IMR-90 (cell line): ENCODE measurements at regions not wholly inside any gene's neighbourhood (a gene's known extent, or its start where the extent isn't known, plus 50 kb on each side); places are given as distances from the start of the nearest gene placed in this dataset.

Experiments used
- ATAC-seq: fragments of 200-7000 bp; cut with Tn5 transposase; 2 replicates; pipeline ENCODE4 v1.9.1; 2020; ENCODE audit warnings: low read depth, mild to moderate bottlenecking, moderate library complexity
- BruUV-seq: library from RNA; stranded (reverse); fragments of 400-500 nt; replicated peaks from 2 replicates; lab custom pipeline; 2021; lab: Mats Ljungman, UMichigan
- CTCF ChIA-PET: fragments of 300-600 bp; formaldehyde crosslinking; extraction: SDS; loops from one replicate; lab custom pipeline; 2021; ENCODE audit warnings: antibody characterized with exemption; lab: Yijun Ruan, JAX
- POLR2A ChIA-PET: fragments of 300-600 bp; sonication (Branson Sonifier 250); formaldehyde crosslinking; loops from one replicate; lab custom pipeline; 2022; ENCODE audit warnings: antibody characterized with exemption; ENCODE audit not compliant: unreplicated experiment; lab: Charles Lee
- DNase-seq: peaks from one replicate; pipeline ENCODE4 v3.0.0; 2013
- H2AFZ ChIP-seq: replicated peaks from 2 replicates; pipeline ENCODE3; 2013; ENCODE audit warnings: low read length, mild to moderate bottlenecking; ENCODE audit not compliant: poor library complexity
- H2AK5ac ChIP-seq: 2 replicates; pipeline ENCODE4 v1.6.1; 2013; ENCODE audit warnings: low read depth, low read length, inconsistent platforms
- H2AK9ac ChIP-seq: replicated peaks from 2 replicates; pipeline ENCODE3; 2013; ENCODE audit warnings: mild to moderate bottlenecking, low read depth, low read length, moderate library complexity; ENCODE audit not compliant: poor library complexity
- H2BK120ac ChIP-seq: 2 replicates; pipeline ENCODE4 v1.6.1; 2013; ENCODE audit warnings: low read depth, low read length, inconsistent platforms
- H2BK15ac ChIP-seq: 3 replicates; pipeline ENCODE4 v1.6.1; 2013; ENCODE audit warnings: low read depth, low read length, inconsistent platforms
- H2BK20ac ChIP-seq: 2 replicates; pipeline ENCODE4 v1.6.1; 2013; ENCODE audit warnings: low read depth, mild to moderate bottlenecking, inconsistent platforms, low read length, moderate library complexity
- H2BK5ac ChIP-seq: 2 replicates; pipeline ENCODE4 v1.6.1; 2013; ENCODE audit warnings: mild to moderate bottlenecking, low read depth, low read length, inconsistent platforms; ENCODE audit not compliant: poor library complexity, severe bottlenecking
- H3K14ac ChIP-seq: replicated peaks from 2 replicates; pipeline ENCODE4 v1.6.1; 2013; ENCODE audit warnings: low read depth, low read length, inconsistent platforms
- H3K18ac ChIP-seq: 2 replicates; pipeline ENCODE4 v1.6.1; 2013; ENCODE audit warnings: low read depth, low read length, control low read depth
- H3K23ac ChIP-seq: 2 replicates; pipeline ENCODE4 v1.6.1; 2013; ENCODE audit warnings: low read depth, low read length, inconsistent platforms
- H3K27ac ChIP-seq: 2 replicates; pipeline ENCODE4 v1.5.1; 2013; ENCODE audit warnings: mild to moderate bottlenecking, control low read depth, low read length; ENCODE audit not compliant: insufficient read depth
- H3K27me3 ChIP-seq: 2 replicates; pipeline ENCODE4 v1.6.1; 2013; ENCODE audit warnings: low read length; ENCODE audit not compliant: control insufficient read depth, insufficient read depth
- H3K36me3 ChIP-seq: 2 replicates; pipeline ENCODE4 v1.6.1; 2013; ENCODE audit warnings: low read length, mixed read lengths; ENCODE audit not compliant: control insufficient read depth, insufficient read depth
- H3K4ac ChIP-seq: 2 replicates; pipeline ENCODE4 v1.6.1; 2013; ENCODE audit warnings: low read depth, low read length, inconsistent platforms
- H3K4me1 ChIP-seq: 2 replicates; pipeline ENCODE4 v1.6.1; 2013; ENCODE audit warnings: low read length, mixed read lengths; ENCODE audit not compliant: control insufficient read depth, insufficient read depth
- H3K4me2 ChIP-seq: 2 replicates; pipeline ENCODE4 v1.6.1; 2013; ENCODE audit warnings: low read depth, mild to moderate bottlenecking, control low read depth, low read length, moderate library complexity
- H3K4me3 ChIP-seq: 2 replicates; pipeline ENCODE4 v1.5.1; 2013; ENCODE audit warnings: low read depth, mild to moderate bottlenecking, control low read depth, low read length, moderate library complexity; ENCODE audit not compliant: insufficient read depth
- H3K56ac ChIP-seq: 2 replicates; pipeline ENCODE4 v1.6.1; 2013; ENCODE audit warnings: low read length, inconsistent platforms; ENCODE audit not compliant: insufficient read depth; ENCODE audit errors: extremely low read depth
- H3K79me1 ChIP-seq, 2 experiments: 2 replicates each; pipeline ENCODE4 v1.6.1; 2013; ENCODE audit warnings: low read length in 2 of 2, inconsistent platforms in 1 of 2, low read depth in 1 of 2
- H3K9ac ChIP-seq: 2 replicates; pipeline ENCODE4 v1.6.1; 2013; ENCODE audit warnings: low read depth, low read length, control low read depth
- H3K9me1 ChIP-seq: 2 replicates; pipeline ENCODE4 v1.6.1; 2013; ENCODE audit warnings: low read length, inconsistent platforms; ENCODE audit not compliant: insufficient read depth
- H3K9me3 ChIP-seq: 2 replicates; pipeline ENCODE4 v1.6.1; 2013; ENCODE audit warnings: low read length; ENCODE audit not compliant: control insufficient read depth, insufficient read depth
- H4K20me1 ChIP-seq: 2 replicates; pipeline ENCODE4 v1.6.1; 2013; ENCODE audit warnings: low read length, inconsistent platforms; ENCODE audit not compliant: insufficient read depth
- H4K5ac ChIP-seq: 2 replicates; pipeline ENCODE4 v1.6.1; 2013; ENCODE audit warnings: mild to moderate bottlenecking, low read depth, low read length, control low read depth
- H4K8ac ChIP-seq, 2 experiments: 2 replicates each; pipeline ENCODE4 v1.6.1; 2013; ENCODE audit warnings: low read depth in 2 of 2, low read length in 2 of 2, control low read depth in 1 of 2, inconsistent platforms in 1 of 2
- H4K91ac ChIP-seq: 2 replicates; pipeline ENCODE4 v1.6.1; 2013; ENCODE audit warnings: low read depth, low read length, inconsistent platforms; ENCODE audit not compliant: insufficient read depth
- CEBPB ChIP-seq: IDR thresholded peaks from 2 replicates; pipeline ENCODE4 v1.6.1; 2012; ENCODE audit warnings: low read depth, low read length, improper control_type of control experiment
- CHD1 ChIP-seq: IDR thresholded peaks from 2 replicates; pipeline ENCODE4 v1.6.1; 2012; ENCODE audit warnings: low read depth, low read length, improper control_type of control experiment
- ELK1 ChIP-seq: fragments of 150-350 bp; IDR thresholded peaks from 2 replicates; pipeline ENCODE4 v1.6.1; 2016; ENCODE audit warnings: low read depth, mild to moderate bottlenecking, low read length, moderate library complexity, borderline replicate concordance
- FOS ChIP-seq: fragments of 150-350 bp; IDR thresholded peaks from 2 replicates; pipeline ENCODE4 v1.6.1; 2016; ENCODE audit warnings: low read depth, low read length
- MAFK ChIP-seq: IDR thresholded peaks from 2 replicates; pipeline ENCODE4 v1.6.1; 2012; ENCODE audit warnings: low read depth, low read length, improper control_type of control experiment
- MAZ ChIP-seq: IDR thresholded peaks from 2 replicates; pipeline ENCODE4 v1.6.1; 2012; ENCODE audit warnings: low read depth, mild to moderate bottlenecking, low read length, improper control_type of control experiment, moderate library complexity, borderline replicate concordance
- NFE2L2 ChIP-seq: fragments of 150-350 bp; IDR thresholded peaks from 2 replicates; pipeline ENCODE4 v1.6.1; 2016; ENCODE audit warnings: low read depth, mild to moderate bottlenecking, low read length
- POLR2A ChIP-seq: IDR thresholded peaks from 2 replicates; pipeline ENCODE4 v1.6.1; 2012; ENCODE audit warnings: mild to moderate bottlenecking, low read depth, low read length
- RFX5 ChIP-seq: IDR thresholded peaks from 2 replicates; pipeline ENCODE4 v1.8.0; 2012; ENCODE audit warnings: low read depth, mild to moderate bottlenecking, low read length, moderate library complexity
- SMC3 ChIP-seq: fragments of 150-350 bp; IDR thresholded peaks from 2 replicates; pipeline ENCODE4 v1.6.1; 2016; ENCODE audit warnings: low read depth, mild to moderate bottlenecking, antibody characterized with exemption, low read length, moderate library complexity
- USF2 ChIP-seq: fragments of 150-350 bp; IDR thresholded peaks from 2 replicates; pipeline ENCODE4 v1.6.1; 2017; ENCODE audit warnings: mild to moderate bottlenecking, antibody characterized with exemption, low read length, low read depth
- WGBS, 2 experiments: methylation state at CpG; one replicate each; pipeline versions ENCODE4 v1.1.5 to v1.1.7; 2013; ENCODE audit warnings: missing lambda C conversion rate in 2 of 2; ENCODE audit not compliant: insufficient read length in 1 of 2; ENCODE audit errors: extremely low coverage in 2 of 2; 5-methylcytosine and 5-hydroxymethylcytosine counted together
- dilution Hi-C: fragments of 300-500 bp; cut with HindIII; formaldehyde crosslinking; loops from one replicate; pipeline ENCODE4 v1.14.3; 2018; ENCODE audit warnings: low sequenced_read_pairs; ENCODE audit not compliant: unreplicated experiment
- in situ Hi-C: fragments of 300-500 bp; cut with MboI; formaldehyde crosslinking; loops from 3 replicates; pipeline ENCODE4 v1.14.3; 2019; ENCODE audit warnings: low sequenced_read_pairs, inconsistent platforms, mixed read lengths
- intact Hi-C: fragments of 100-400 bp; cut with micrococcal nuclease; formaldehyde crosslinking; loops from 2 replicates; pipeline ENCODE4 v1.10.0; 2022

DNA sequence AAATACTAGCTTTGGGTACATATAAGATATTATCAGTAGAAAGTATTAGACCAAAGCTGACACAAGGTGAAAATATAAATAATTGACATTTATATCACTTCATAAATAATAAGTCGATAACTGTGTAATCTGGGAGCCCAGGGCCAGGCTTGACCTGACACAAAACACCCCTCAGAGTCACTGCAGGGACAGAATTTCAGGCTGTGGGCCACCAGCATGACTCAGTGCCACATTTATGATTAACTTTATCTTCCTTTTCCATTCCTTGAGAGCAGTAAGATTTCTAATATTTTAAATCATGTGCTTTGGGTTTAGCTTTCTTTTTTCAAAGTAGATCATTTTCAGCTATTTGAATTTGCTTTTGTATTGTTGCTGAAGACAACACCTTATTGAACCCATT is 102.9 kb upstream of the NFE2L3 start:
- H3K36me3 ChIP-seq, result no peaks in the 10 kb centered on the region
- ATAC-seq (no peak), DNase-seq (no peak)
- H4K5ac ChIP-seq, result no peak overlapping the region
- H2BK120ac ChIP-seq, result no peak overlapping the region
- no CpG with 5 or more reads among the region's 1 CpG for WGBS, 2 experiments
- no peak overlapping the region for H2AFZ ChIP-seq
- no peak overlapping the region for H2AK5ac ChIP-seq
- no peak overlapping the region for H3K4me2 ChIP-seq
- H3K56ac ChIP-seq, result no peak overlapping the region
- no peaks in the 10 kb centered on the region for H3K27me3 ChIP-seq
- no peak overlapping the region for H3K23ac ChIP-seq
- no peak overlapping the region for H3K18ac ChIP-seq
- no peak overlapping the region for H2BK5ac ChIP-seq
- no peak overlapping the region for H2AK9ac ChIP-seq
- H3K9ac ChIP-seq, result no peak overlapping the region
- no peak overlapping the region for H2BK20ac ChIP-seq
- no peak overlapping the region for H3K14ac ChIP-seq
- intact Hi-C loops, result no loop called here
- H3K9me3 ChIP-seq, result no peaks in the 10 kb centered on the region
- dilution Hi-C loops, result no loop called here
- no peak overlapping the region for H4K91ac ChIP-seq
- H3K79me1 ChIP-seq, result no peaks in the 10 kb centered on the region
- H3K4me3 ChIP-seq, result no peak overlapping the region
- H3K27ac ChIP-seq, result no peak overlapping the region
- ChIA-PET POLR2A (no interaction called here), CTCF (no interaction called here)
- H4K20me1 ChIP-seq, result no peaks in the 10 kb centered on the region
- no peak for TF ChIP-seq NFE2L2
- no peak for TF ChIP-seq CHD1
- no peak for TF ChIP-seq POLR2A
- TF ChIP-seq USF2, result no peak
- TF ChIP-seq ELK1, result no peak
- TF ChIP-seq RFX5, result no peak
- TF ChIP-seq MAZ, result no peak
- TF ChIP-seq CEBPB, result no peak
- TF ChIP-seq SMC3, result no peak
- no peak for TF ChIP-seq MAFK
- TF ChIP-seq FOS, result no peak
- H4K8ac ChIP-seq, result no peak overlapping the region
- no peaks in the 10 kb centered on the region for H3K9me1 ChIP-seq
- H2BK15ac ChIP-seq, result no peak overlapping the region
- no peak overlapping the region for H3K4ac ChIP-seq
- H3K4me1 ChIP-seq, result no peaks in the 10 kb centered on the region
- in situ Hi-C loops, result no loop called here
- BruUV-seq, result no TSS peak
